ENCODE measurements at regions not wholly inside any gene's neighbourhood (a gene's known extent, or its start where the extent isn't known, plus 50 kb on each side); places are given as distances from the start of the nearest gene placed in this dataset.

GRCh38 chr2:72007402-72007801 is 140.3 kb downstream of the CYP26B1 start:
- TF ChIP-seq JUND (IDR thresholded peaks at IDR 0.05; ENCODE audit: low read depth) = no peak
- in situ Hi-C loops (cut with HindIII; ENCODE audit: low pct_unique_long_range_greater_than_20kb, low sequenced_read_pairs) = no loop called here
- no peak for DNase-seq (ENCODE audit: low read depth in 1 of 2, low spot score in 1 of 2)

GRCh38 chr2:72006188-72006736 is 141.4 kb downstream of the CYP26B1 start:
- no peak for DNase-seq (ENCODE audit: low read depth in 1 of 2, low spot score in 1 of 2)
- no peak for TF ChIP-seq JUND (IDR thresholded peaks at IDR 0.05; ENCODE audit: low read depth)
- in situ Hi-C loops (cut with HindIII; ENCODE audit: low pct_unique_long_range_greater_than_20kb, low sequenced_read_pairs) = no loop called here

GRCh38 chr2:72004976-72005375 is 142.7 kb downstream of the CYP26B1 start:
- in situ Hi-C loops (cut with HindIII; ENCODE audit: low pct_unique_long_range_greater_than_20kb, low sequenced_read_pairs) = no loop called here
- TF ChIP-seq JUND (IDR thresholded peaks at IDR 0.05; ENCODE audit: low read depth) = no peak
- no peak for DNase-seq (ENCODE audit: low read depth in 1 of 2, low spot score in 1 of 2)

- in situ Hi-C loops (cut with HindIII; ENCODE audit: low pct_unique_long_range_greater_than_20kb, low sequenced_read_pairs) = no loop called here
- no peak for TF ChIP-seq JUND (IDR thresholded peaks at IDR 0.05; ENCODE audit: low read depth)
- no peak for DNase-seq (ENCODE audit: low read depth in 1 of 2, low spot score in 1 of 2)
Measured at GRCh38 chr2:72004201-72004915, 143.3 kb downstream of the CYP26B1 start.

- in situ Hi-C loops (cut with HindIII; ENCODE audit: low pct_unique_long_range_greater_than_20kb, low sequenced_read_pairs) = no loop called here
- no peak for TF ChIP-seq JUND (IDR thresholded peaks at IDR 0.05; ENCODE audit: low read depth)
- DNase-seq (ENCODE audit: low read depth in 1 of 2, low spot score in 1 of 2) = no peak
Measured at GRCh38 chr2:72003796-72004195, 143.9 kb downstream of the CYP26B1 start.

- DNase-seq (ENCODE audit: low read depth in 1 of 2, low spot score in 1 of 2) = no peak
- in situ Hi-C loops (cut with HindIII; ENCODE audit: low pct_unique_long_range_greater_than_20kb, low sequenced_read_pairs) = no loop called here
- no peak for TF ChIP-seq JUND (IDR thresholded peaks at IDR 0.05; ENCODE audit: low read depth)
Measured at GRCh38 chr2:72003124-72003523, 144.5 kb downstream of the CYP26B1 start.

- DNase-seq (ENCODE audit: low read depth in 1 of 2, low spot score in 1 of 2) = no peak
Measured at GRCh38 chr2:72001937-72002690, 145.5 kb downstream of the CYP26B1 start.

GRCh38 chr2:72000110-72000509 is 147.6 kb downstream of the CYP26B1 start:
- in situ Hi-C loops (cut with HindIII; ENCODE audit: low pct_unique_long_range_greater_than_20kb, low sequenced_read_pairs) = no loop called here
- no peak for DNase-seq (ENCODE audit: low read depth in 1 of 2, low spot score in 1 of 2)
- TF ChIP-seq JUND (IDR thresholded peaks at IDR 0.05; ENCODE audit: low read depth) = no peak

More at GRCh38 chr2:72001937-72002690, 145.5 kb downstream of the CYP26B1 start:
- no peak for TF ChIP-seq JUND (IDR thresholded peaks at IDR 0.05; ENCODE audit: low read depth)
- in situ Hi-C loops (cut with HindIII; ENCODE audit: low pct_unique_long_range_greater_than_20kb, low sequenced_read_pairs) = no loop called here

- in situ Hi-C loops (cut with HindIII; ENCODE audit: low pct_unique_long_range_greater_than_20kb, low sequenced_read_pairs) = no loop called here
- DNase-seq (ENCODE audit: low read depth in 1 of 2, low spot score in 1 of 2) = no peak
- no peak for TF ChIP-seq JUND (IDR thresholded peaks at IDR 0.05; ENCODE audit: low read depth)
Measured at GRCh38 chr2:71999580-71999979, 148.1 kb downstream of the CYP26B1 start.

GRCh38 chr2:71997843-71998242 is 149.8 kb downstream of the CYP26B1 start:
- no peak for DNase-seq (ENCODE audit: low read depth in 1 of 2, low spot score in 1 of 2)
- in situ Hi-C loops (cut with HindIII; ENCODE audit: low pct_unique_long_range_greater_than_20kb, low sequenced_read_pairs) = no loop called here
- no peak for TF ChIP-seq JUND (IDR thresholded peaks at IDR 0.05; ENCODE audit: low read depth)

GRCh38 chr2:71995067-71995665 is 152.5 kb downstream of the CYP26B1 start:
- in situ Hi-C loops (cut with HindIII; ENCODE audit: low pct_unique_long_range_greater_than_20kb, low sequenced_read_pairs) = no loop called here
- no peak for TF ChIP-seq JUND (IDR thresholded peaks at IDR 0.05; ENCODE audit: low read depth)
- peak in 1 of 2 experiments; percentile 54 for DNase-seq (ENCODE audit: low read depth in 1 of 2, low spot score in 1 of 2)

GRCh38 chr2:71992036-71992435 is 155.6 kb downstream of the CYP26B1 start:
- no peak for TF ChIP-seq JUND (IDR thresholded peaks at IDR 0.05; ENCODE audit: low read depth)
- in situ Hi-C loops (cut with HindIII; ENCODE audit: low pct_unique_long_range_greater_than_20kb, low sequenced_read_pairs) = no loop called here
- no peak for DNase-seq (ENCODE audit: low read depth in 1 of 2, low spot score in 1 of 2)

GRCh38 chr2:71991397-71991796 is 156.3 kb downstream of the CYP26B1 start:
- DNase-seq (ENCODE audit: low read depth in 1 of 2, low spot score in 1 of 2) = no peak
- in situ Hi-C loops (cut with HindIII; ENCODE audit: low pct_unique_long_range_greater_than_20kb, low sequenced_read_pairs) = no loop called here
- TF ChIP-seq JUND (IDR thresholded peaks at IDR 0.05; ENCODE audit: low read depth) = no peak

Measured in T47D (cell line).